ENCODE measurements at regions not wholly inside any gene's neighbourhood (a gene's known extent, or its start where the extent isn't known, plus 50 kb on each side); places are given as distances from the start of the nearest gene placed in this dataset.

DNA sequence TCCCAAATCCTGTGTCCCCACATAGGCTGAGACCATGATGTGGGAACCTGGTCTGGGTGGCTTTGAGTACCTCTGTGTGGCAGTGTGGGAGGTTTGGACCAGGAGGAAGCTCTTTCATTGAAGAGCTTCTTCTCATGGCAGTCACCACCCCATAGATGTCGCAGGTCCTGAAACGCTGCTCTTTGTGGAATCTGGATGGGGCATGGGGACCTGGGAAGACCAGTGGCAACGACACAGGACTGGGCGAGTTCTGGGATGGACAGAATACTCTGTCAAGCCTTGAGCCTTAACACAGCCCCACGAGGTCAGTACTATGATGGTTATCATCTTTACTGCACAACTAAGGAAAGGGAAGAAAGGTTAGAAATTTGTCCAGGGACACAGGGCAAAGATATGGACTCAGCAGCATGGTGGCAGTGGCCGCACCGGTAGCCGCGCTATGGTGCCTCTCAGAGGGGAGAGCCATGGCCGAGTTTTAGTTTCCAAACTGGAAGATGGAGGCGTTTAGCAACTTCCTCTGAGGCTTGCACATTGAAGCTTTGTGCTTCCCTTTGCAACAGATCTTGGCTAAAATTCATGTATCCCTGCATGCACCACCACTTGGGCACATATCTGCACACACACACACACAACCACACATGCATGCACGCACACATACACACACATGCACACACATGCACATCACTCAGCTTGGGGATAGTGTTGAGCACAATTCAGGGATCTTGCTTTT, 117.7 kb upstream of the C1orf174 start:
- DNase-seq, result no peak

DNA sequence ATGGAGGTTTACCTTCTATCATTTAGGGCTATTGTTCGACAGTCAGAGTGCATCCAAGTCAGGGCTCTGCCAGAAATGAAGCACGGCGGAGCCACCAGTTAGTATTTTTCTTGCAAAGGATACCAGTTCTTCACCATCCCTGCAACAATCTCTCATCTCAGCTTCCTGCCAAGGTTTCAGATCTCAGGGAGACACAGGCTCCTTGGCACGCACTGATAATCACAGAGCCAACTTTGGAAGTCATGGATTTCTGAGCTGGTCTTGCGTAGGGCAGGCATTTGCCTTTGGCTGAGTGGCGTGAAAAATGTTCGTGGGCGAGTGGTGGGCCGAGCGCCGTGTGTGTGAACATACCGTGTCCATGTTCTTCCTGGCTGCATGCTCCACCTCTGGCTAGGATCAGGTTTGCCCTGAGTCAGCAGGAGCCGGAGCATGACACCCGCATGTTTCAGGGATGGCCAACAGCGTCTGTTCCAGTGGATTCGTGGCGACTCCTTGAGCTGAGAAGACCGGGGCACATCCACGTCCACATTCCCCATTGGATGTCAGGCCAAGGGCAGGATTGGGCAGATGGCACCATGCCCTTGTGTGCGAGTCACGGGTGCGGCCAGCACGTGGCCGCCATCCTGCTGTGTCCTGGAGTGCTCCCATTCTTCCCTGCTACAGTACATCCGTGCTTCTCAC, 118.5 kb upstream of the C1orf174 start:
- no peak for DNase-seq

DNA sequence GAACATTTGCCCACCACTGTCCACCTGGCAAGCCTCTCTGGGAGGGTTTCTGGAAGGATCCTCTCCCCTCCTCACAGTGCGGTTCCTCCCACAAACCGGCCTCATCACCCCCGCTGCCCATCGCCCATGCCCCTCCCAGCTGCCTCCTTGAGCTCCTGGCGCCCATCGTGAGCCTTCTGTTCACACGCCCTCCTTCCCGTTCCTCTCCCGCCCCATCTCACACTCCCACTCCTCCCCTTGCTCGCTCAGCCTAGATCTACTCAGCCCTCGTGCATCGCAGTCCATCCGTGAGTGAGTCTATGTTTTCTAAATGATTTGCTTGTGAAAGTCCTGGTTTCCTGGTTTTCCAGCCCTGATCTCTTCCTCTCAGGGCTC, 119.1 kb upstream of the C1orf174 start:
- DNase-seq, result no peak

DNA sequence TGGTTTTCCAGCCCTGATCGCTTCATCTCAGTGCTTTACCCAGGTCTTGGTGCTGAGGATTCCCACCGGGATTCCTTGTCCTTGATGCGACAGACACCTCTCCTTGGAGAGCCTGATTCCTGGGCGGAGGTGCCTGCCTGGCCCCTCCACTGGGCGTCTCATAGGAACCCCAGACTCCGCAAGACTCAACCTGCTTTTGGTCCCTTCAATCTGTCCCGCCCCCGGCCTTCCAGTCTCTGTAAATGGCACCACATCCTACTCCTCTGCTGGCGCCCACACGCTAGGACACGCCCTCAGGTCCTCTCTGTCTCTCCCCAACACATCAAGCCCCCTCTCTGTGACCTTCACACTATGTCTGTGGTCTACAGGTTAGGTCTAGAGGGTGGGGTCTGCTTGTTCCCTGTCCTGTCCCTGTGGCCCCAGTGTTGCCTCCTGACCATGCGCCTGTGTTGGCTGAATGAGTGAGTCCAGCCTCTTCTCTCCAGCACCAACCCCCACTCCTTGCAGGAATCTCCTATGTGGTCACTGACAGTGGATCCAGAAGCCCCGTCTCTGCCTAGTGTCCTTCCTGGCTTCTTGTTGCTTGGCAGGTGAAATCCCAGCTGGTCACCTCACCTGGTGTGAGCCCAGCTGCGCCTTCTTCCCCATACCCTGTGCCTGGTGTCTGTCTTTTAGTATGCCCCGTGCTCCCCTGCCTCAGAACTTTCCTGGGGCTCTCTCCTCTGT, 119.7 kb upstream of the C1orf174 start:
- no peak for DNase-seq

DNA sequence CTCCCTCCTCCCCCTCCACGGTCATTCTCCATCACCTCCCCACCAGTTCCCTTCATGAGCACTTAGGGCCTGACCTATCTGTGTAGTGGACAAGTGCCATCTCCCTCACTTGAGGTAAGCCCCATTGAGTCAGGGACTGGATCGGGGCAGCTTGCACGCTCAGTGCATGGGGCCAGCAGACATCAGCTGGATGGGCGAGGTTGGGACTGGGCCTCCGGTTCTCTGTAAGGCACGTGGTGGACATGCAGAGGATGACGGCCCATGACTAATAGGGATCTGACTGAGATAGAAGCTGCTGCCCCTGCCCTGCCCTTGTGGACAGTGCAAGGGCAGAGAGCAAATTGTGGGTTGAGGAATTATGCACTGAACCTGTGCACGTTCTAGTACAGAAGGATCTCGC, 120.4 kb upstream of the C1orf174 start:
- no peak for DNase-seq

DNA sequence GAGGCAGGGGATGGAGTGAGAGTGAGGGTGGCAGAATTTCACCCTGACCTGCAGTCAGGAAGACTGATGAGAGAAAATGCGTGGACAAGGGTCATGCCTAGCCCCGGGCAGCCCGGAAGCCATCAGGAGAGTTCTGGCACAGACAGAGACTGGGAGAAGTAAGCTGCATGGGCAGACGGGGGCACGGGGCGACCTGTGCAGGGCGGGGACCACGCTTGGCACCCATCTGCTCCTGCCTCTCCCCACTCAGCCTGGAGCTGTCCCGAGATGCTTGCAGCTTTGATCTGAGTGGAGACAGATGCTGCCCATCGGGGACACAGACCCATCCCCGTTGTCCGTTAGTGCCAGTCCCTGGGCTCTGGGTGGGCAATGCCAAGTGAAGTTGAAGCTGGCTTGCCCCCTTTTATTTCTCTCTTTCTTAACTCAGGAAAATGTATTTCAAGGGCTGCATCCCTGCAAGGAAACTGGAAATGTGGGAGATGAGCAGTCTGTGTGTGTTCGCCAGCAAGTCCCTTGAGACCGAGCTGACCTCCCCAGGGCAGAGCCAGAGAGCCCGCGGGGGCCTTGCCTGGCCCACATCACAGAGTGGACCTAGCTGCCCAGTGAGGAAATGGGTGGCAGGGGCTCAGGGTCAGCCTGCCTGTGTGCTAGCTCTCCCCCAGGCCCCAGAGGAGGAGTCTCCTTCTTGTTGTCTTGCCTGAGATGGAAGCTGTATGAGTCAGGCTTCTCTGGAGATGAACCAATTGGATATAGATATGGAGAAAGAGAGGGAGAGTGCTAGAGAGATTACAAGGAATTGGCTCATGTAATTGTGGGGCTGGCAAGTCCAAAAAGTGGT, 121.3 kb upstream of the C1orf174 start:
- DNase-seq, result no peak

DNA sequence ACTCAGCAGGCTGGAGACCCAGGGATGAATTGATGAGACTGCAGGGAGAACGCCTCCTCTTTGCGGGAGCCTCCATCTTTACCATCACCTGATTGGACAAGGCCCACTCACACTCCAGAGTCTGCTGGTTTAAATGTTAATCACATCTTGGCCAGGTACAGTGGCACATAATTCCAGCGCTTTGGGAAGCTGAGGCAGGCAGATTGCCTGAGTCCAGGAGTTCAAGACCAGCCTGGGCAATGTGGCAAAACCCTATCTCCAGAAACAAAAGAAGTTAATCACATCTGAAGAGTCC, 121.8 kb upstream of the C1orf174 start:
- no peak for DNase-seq

DNA sequence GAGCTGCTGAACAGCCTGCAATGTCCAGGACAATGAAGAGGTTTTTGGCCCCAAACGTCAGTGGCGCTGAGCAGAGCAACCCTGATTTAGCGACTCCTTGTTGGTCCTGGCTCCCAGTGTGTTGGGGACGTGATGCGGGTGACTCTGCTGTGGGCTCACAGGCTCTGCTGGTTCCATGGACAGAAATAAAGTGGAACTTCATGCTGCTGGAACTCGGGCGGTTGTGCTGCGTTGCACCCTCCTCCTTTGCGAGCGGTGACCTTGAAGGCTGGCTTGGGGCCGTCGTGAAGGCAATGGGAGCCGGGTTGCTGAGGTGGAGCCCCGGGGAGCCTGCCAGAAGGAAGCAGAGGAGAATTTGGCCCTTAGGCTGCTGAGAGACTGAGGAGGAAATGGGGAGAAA, 122.6 kb upstream of the C1orf174 start:
- DNase-seq, result no peak

DNA sequence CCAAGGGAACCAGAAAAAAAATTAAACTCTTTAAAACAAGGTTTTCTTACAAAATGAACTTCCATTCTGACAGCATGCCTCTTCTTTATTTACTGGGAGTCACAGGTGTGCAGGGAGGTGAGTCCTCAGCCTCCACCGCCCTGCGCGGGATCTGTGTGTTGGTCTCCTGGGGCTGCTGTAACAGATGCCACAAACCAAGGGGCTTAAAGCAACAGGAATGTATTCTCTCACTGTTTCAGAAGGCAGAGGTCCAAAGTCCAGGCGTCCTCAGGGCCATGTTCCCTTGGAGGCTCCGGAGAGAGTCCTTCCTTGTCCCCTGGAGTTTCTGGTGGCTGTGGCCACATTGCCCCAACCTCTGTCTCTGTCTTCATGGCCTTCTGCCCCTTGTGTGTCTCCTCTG, 123.6 kb upstream of the C1orf174 start:
- DNase-seq, result no peak

DNA sequence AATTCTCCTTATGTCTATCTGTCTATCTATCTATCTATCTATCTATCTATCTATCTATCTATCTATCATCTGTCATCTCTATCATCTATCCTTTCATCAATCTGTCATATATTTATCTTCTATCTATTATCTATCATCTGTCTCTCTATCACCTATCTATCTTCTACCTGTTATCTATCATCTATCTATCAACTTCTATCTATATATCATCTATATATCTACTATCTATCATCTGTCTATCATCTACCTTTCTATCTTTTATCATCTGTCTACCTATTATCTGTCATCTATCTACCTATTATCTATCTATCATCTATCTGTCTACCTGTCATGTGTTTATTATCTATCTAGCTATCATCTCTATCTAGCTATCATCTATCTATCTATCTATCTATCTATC, 124.7 kb upstream of the C1orf174 start:
- no peak for DNase-seq

DNA sequence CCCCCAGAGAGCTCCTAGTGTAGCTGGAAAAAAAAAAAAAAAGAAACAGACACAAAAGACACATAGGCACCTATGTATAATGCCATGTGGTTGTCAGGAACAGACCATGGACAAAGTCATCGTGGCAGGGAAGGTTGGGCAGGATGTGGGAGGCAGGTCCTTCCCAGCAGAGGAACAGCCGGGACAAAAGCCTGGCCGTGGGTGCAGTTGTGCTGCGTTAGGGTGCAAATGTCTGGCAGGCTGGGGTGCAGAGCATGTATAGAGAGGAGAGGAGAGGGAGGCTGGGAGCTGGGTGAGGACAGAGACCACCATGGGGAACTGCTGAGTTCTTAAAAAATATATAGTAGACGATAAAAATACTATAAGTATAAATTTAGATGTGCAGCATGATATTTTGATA, 125.7 kb upstream of the C1orf174 start:
- DNase-seq, result no peak

DNA sequence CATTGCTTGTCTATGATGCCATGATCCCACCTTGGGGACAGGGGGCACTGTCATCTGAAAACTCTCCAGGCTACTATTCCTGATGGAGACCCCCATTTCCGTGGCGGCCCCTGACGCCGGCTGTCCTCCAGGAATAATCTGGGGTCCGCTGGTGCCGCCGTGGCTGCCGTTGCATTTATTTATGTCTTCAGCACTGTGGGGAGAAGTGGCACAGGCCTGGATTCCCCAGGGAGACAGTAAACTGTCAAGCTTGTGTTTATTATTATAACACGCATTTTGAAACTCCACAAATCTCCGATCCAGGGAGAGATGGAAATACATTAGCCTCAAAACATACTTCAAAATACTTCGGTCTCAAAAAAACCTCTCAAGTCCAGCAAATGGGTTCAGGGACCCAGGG, 126.9 kb upstream of the C1orf174 start:
- DNase-seq, result no peak

DNA sequence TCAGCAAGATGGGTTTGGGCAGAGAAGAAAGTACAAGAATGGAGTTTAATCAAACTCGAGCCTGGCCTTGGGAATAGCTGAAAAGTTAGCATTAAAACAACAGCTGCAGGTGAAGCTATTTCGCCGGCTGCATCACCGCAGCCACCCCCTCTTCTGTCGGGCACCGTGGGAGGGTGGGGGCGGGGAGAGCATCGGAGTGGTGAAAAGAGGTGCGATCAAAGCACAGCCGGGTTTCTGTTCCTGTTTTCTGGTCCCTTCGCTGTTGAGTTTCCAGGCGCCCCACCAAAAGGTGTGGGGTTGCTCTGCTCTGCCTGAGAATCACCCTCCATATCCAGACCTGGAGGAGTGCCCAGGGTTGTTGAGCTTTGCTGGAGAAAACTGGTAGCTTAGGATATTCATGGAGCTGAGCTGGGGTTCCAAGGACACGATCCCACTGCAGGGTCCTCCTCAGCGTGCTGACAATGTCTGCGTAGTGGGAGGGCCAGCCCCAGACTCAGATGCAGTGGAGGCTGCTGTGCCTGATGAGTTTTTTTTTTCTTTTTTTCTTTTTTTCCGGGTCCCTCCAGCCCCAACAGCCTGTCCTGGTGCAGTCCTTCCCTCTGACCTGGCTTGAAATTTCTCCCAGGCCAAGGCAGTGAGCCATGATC, 127.5 kb upstream of the C1orf174 start:
- no peak for DNase-seq

DNA sequence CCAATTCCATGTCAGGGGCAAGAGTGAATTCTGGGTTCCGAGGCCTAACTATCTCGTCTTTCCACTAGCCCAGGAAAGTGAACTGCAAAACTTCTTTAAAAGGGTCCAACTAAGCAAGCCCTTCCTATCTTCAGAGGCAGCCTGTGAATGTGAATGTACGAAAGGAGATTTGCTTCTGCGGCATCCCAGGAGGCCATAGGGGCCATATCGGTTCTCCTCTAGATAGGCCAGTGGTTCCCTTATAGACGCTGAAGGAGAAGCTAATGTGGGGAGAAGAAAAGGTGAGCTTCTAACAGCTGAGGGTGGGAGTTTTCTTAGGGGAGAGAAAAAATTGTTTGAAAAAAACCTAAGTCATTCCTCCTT, 128.0 kb upstream of the C1orf174 start:
- no peak for DNase-seq

DNA sequence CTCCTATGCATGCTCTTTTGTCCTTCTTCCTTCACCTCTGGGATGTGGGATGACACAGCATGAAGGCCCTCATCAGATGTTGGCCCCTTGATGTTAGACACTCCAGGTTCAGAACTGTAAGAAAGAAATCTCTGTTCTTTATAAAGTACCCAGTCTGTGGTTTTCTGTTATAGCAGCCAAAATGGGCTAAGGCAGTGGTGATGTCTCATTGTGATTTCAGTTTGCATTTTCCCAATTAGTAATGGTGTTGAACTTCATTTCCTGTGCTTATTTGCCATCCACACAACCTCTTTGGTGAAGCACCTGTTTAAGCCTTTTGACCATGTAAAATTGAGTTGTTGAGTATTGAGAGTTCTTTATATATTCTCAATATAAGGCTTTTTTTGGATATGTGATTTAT, 129.3 kb upstream of the C1orf174 start:
- DNase-seq, result no peak

DNA sequence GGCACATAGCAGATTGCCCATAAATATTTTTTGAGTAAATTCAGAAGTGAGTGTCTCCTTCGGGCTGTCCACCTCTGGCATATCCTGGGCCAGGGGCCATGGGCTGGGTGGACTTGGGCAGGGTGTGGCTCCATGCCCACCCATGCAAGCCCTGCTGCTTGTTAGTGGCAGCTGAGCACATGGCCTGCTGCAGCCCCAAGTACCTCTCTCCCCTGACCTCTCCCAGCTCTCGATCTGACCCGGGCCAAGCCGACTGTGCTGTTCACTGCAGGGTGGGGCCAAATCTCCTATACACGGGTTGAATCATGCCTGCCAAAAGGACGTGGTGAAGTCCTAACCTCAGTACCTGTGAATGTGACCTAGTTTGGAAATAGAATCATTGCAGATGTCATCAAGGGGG, 132.5 kb upstream of the C1orf174 start:
- DNase-seq, result no peak

DNA sequence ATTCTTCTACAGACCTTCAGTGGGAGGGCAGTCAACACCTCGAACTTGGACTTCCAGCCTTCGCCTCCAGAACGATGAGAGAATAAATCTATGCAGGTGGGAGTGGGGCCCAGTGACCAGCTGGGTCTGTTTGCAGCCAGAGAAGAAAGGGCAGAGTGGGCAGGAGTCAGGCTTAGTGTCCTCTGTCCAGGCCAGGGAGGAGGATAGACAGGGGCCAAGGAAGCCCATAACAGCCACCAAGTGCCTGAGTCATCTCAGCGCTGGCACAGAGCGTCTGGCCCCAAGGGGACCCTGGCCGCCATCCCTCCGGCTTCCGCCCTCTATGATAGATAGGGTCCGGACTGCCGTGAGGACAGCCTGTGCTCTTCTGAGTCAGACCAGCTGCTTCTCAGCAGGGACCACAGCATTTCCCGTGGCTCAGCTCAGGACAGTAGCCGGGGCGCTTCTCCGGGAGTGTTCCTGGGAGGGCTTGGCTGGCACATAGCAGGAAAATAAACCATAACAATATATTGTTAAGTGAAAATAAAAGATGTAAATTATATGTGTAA, 133.1 kb upstream of the C1orf174 start:
- DNase-seq, result no peak

DNA sequence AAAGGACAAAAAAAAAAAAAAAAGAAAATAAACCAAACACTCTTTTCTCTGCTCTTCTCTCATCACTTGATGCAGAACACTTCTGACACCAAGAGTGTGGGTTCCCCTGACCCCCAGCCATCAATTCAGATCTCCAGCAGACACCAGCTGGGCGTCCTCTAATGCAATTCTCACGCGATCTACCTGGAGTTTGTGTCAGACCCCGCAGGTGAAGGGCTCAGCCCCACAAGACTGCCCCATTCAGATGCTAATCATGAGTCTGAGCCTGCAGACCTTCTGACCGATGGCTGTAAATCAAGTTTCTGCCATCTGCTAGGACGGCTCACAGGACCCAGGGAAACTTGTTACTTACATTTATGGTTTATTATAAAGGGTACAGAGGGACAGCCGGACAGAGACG, 133.6 kb upstream of the C1orf174 start:
- DNase-seq, result no peak

DNA sequence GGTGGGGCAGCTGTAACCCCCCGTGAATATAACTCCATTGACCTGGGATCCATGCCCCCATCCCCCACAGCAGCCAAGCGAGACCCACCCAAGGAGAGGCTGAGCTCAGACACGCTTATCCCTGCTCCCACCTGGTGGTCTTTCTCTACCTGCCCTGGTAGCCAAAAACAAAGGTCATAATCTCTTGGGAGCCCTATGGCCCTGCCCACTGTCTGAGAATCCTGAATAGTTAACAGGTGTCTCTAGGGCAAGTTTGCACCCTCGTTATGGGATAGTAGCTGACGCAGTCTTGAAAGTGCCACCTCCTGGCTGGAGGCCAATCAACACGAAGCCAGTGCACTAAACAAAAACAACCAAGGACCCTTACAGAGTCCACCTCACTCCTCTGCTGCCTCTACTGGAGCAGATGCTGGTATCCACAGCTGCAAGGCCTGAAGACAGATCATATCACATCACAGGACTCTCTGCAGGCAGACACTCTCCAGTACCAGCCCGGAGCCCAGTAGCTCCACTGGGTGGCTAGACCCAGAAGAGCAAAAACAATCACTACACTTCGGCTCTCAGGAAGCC, 134.3 kb upstream of the C1orf174 start:
- DNase-seq, result no peak

DNA sequence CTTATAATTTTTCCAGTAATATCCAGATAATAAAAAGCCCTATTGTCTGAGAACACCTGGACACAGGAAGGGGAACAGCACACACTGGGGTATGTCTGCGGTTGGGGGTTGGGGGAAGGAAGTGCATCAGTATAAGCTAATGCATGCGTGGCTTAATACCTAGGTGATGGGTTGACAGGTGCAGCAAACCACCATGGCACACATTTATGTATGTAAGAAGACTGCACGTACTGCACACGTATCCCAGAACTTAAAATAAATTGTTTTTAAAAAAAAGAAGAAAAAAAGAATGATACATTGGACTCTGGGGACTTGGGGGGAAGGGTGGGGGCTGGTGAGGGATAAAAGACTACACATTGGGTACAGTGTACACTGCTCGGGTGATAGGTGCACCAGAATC, 144.9 kb upstream of the C1orf174 start:
- DNase-seq, result no peak

DNA sequence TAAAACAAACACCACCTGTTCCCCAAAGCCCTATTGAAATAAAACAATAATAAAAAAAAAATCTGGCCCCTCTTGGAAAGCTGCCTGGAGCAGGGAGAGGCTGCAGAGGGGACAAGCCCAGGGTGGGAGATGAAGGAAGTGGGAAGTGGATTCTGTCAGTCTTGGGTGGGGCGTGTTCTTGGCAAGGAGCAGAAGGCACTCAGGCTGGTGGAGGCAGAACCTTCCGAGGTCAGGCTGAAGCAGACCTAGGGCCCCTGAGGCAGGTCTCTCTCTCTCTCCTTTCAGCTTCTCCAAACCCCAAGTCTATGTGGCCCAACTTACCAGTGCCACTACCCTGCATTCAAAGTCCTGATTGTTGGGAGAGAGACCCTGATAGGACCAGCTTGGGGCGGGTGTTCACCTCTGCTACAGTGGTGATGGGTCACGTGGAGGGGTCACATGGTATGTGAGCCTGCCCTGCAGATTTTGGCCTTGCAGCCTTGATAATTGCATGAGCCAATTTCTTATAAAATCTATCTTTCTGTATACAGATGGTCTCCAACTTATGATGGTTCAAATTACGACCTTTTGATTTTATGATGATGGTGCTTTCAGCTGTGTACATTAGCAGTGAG, 145.4 kb upstream of the C1orf174 start:
- DNase-seq, result no peak

Measured in midbrain (tissue), 1 donor.